ENCODE measurements at regions not wholly inside any gene's neighbourhood (a gene's known extent, or its start where the extent isn't known, plus 50 kb on each side); places are given as distances from the start of the nearest gene placed in this dataset.

DNA sequence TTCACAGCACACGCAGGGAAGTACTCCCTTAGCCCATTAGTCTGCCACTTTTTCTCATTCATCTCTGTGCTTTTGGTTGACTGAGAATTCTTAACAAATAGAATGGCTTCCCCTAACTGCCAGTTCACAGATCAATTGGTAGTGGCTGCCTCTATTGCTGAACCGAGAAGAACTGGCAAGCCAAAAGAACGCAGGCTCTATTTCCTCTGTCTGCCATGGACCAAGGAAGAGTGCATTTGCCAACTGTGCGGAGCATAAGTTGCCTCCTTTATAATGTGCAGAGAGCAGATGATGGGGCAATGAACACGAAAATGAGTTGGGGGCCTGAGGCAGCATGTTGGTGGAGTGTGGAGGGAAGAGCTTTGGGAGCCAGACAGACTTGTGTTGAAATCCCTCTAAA lies 483.1 kb upstream of the CAMK1G start:
- DNase-seq (ENCODE audit: low spot score in 2 of 2) = no peak
- no peak for TF ChIP-seq POLR2A (IDR thresholded peaks at IDR 0.05)
- WGBS, 2 donors = 92 to 93% methylated on average over 5 of the region's 5 CpGs
- intact Hi-C loops (cut with DNase I; ENCODE audit: low total_unique reads) = no loop called here
- no peak overlapping the region for H3K4me3 ChIP-seq (ENCODE audit: low read depth, poor library complexity, severe bottlenecking)

DNA sequence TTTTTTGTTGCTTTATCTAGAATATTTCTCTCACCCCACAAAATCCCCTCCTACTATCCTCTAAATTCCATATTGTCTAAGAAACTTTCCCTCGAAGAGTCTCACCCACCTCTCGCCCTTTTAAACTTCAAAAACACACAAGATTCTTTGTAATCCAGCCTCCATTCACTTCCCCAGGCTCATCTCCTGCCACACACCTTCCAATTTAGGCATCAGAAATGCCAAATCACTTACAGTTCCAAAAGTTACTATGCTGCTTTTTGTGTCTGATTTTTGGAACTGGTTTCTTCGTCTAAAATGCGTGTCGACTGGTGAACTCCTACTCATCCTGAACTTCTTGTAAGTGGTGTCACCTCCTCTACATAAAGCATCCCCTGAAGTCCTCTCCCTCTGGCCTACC lies 482.4 kb upstream of the CAMK1G start:
- intact Hi-C loops (cut with DNase I; ENCODE audit: low total_unique reads) = no loop called here
- WGBS, 2 donors = 84 to 87% methylated on average over 5 of the region's 5 CpGs
- TF ChIP-seq, protein P1, sequence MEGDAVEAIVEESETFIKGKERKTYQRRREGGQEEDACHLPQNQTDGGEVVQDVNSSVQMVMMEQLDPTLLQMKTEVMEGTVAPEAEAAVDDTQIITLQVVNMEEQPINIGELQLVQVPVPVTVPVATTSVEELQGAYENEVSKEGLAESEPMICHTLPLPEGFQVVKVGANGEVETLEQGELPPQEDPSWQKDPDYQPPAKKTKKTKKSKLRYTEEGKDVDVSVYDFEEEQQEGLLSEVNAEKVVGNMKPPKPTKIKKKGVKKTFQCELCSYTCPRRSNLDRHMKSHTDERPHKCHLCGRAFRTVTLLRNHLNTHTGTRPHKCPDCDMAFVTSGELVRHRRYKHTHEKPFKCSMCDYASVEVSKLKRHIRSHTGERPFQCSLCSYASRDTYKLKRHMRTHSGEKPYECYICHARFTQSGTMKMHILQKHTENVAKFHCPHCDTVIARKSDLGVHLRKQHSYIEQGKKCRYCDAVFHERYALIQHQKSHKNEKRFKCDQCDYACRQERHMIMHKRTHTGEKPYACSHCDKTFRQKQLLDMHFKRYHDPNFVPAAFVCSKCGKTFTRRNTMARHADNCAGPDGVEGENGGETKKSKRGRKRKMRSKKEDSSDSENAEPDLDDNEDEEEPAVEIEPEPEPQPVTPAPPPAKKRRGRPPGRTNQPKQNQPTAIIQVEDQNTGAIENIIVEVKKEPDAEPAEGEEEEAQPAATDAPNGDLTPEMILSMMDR (IDR thresholded peaks at IDR 0.05) = no peak
- TF ChIP-seq POLR2A (IDR thresholded peaks at IDR 0.05) = no peak
- H3K4me3 ChIP-seq (ENCODE audit: low read depth, poor library complexity, severe bottlenecking) = no peak overlapping the region
- DNase-seq (ENCODE audit: low spot score in 2 of 2) = no peak

DNA sequence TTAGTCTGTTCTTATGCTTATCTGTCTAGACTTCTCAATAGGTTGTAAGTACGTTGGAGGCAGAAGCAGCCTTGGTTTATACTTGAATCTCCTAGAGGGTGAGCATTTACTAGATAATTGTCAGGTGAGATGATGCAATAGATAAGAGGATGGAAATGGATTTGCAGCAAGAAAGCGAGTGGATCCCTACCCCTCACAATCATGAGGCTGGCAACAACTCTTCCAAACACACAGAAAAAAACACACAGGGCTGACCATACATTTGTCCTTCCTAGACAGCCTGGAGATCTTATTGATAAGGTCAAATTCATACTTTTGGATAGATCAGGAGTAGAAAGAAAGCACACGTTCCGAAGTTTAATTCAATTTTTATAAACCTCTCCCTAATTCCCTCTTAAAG lies 481.4 kb upstream of the CAMK1G start:
- intact Hi-C loops (cut with DNase I; ENCODE audit: low total_unique reads) = no loop called here
- 62 to 70% methylated on average over 4 of the region's 4 CpGs for WGBS, 2 donors
- no peak overlapping the region for H3K4me3 ChIP-seq (ENCODE audit: low read depth, poor library complexity, severe bottlenecking)
- DNase-seq (ENCODE audit: low spot score in 2 of 2) = no peak
- TF ChIP-seq, protein P1 (IDR thresholded peaks at IDR 0.05) = no peak
- TF ChIP-seq POLR2A (IDR thresholded peaks at IDR 0.05) = no peak

DNA sequence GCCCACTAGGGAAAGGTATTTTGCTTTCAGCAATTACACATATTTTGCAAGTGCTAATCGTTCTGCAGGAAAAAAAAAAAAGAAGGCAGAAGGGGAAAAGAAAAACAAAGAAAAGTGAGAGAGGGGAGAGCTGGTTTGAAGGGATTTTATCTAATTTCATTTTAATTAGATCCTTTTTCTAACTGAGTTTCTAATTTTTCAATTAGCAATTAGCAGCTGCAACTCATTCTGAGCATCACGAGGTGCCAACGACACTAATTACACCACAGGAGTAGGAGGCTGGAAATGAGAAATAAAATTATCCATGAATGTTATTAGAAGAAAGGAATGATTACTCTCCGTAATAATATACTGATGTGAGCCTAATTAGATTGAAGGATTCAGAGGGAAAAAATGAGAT lies 481.0 kb upstream of the CAMK1G start:
- DNase-seq (ENCODE audit: low spot score in 2 of 2) = no peak
- intact Hi-C loops (cut with DNase I; ENCODE audit: low total_unique reads) = no loop called here
- WGBS, 2 donors = 41 to 49% methylated on average over 4 of the region's 4 CpGs
- H3K4me3 ChIP-seq (ENCODE audit: low read depth, poor library complexity, severe bottlenecking) = no peak overlapping the region
- TF ChIP-seq POLR2A (IDR thresholded peaks at IDR 0.05) = no peak
- TF ChIP-seq, protein P1 (IDR thresholded peaks at IDR 0.05) = no peak

DNA sequence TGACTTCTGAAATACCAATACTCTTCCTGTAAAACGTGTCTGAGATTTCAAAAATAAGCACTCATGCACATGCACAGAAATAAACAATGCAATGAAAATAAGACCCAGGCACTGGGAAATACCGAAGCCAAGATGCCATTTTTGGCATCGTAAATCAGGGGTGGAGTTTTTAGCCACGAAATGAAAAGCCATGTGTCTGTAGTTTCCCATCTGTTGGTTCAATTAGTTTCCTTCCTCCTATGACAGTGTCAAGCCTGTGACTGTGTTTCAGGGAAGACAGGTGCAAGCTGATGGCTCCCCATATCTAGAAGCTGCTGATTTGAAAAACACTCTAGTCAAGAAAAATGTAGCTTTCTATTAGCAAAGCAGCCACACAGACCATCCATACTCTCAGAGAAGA lies 480.4 kb upstream of the CAMK1G start:
- H3K4me3 ChIP-seq (ENCODE audit: low read depth, poor library complexity, severe bottlenecking) = no peak overlapping the region
- intact Hi-C loops (cut with DNase I; ENCODE audit: low total_unique reads) = no loop called here
- WGBS, 2 donors = 5% methylated on average over 4 of the region's 4 CpGs
- TF ChIP-seq POLR2A (IDR thresholded peaks at IDR 0.05) = no peak
- TF ChIP-seq, protein P1 (IDR thresholded peaks at IDR 0.05) = no peak
- no peak for DNase-seq (ENCODE audit: low spot score in 2 of 2)

DNA sequence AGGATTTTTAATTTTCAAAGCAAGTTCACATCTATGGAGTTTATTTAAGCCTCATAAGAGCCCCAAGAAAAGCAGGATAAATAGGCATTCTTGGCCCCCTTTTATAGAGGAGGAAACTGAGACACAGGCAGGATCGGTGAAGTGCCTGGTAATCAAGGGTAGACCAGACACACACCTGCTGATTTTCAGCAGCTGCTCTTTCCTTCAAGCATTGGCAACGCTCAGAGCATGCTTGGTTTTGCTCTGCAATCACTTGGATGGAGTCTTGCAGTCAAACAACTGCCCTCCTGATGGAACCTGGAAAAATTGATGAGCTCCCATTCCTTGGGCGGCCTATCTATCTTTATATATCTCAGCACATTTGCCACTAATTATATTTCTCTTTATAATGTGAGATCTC lies 478.9 kb upstream of the CAMK1G start:
- H3K4me3 ChIP-seq (ENCODE audit: low read depth, poor library complexity, severe bottlenecking) = no peak overlapping the region
- WGBS, 2 donors = 88 to 94% methylated on average over 3 of the region's 3 CpGs
- intact Hi-C loops (cut with DNase I; ENCODE audit: low total_unique reads) = no loop called here

More for the DNA sequence above, 478.9 kb upstream of the CAMK1G start:
- TF ChIP-seq, protein P1 (IDR thresholded peaks at IDR 0.05) = no peak
- TF ChIP-seq POLR2A (IDR thresholded peaks at IDR 0.05) = no peak
- DNase-seq (ENCODE audit: low spot score in 2 of 2) = no peak

Data from lower leg skin (tissue), 4 donors.